GM21515 (cell line): ENCODE measurements at regions not wholly inside any gene's neighbourhood (a gene's known extent, or its start where the extent isn't known, plus 50 kb on each side); places are given as distances from the start of the nearest gene placed in this dataset.
"Not testable (repeated sequence)": the region's sequence is repeated elsewhere in the genome, so short reads cannot be mapped to it uniquely, and the experiment has no call there.

Experiments used
- ATAC-seq: cut with Tn5 transposase; IDR thresholded peaks from one replicate; pipeline ENCODE4 v1.9.1; 2021; ENCODE audit not compliant: unreplicated experiment

DNA sequence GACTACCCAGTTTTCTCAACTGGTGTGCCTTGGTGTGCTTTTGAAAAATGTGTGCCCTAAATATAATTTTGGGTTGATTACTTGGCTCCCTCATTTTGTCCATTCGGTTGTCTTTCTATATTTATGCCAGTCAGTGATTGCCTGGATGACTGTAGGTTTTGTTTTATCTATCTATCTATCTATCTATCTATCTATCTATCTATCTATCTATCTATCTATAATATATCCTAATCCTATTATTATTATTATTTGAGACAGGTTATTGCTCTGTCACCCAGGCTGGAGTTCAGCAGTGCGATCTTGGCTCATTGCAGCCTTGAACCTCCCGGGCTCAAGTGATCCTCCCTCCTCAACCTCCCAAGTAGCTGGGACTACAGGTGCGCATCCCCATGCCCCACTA lies 111.4 kb upstream of the GRK3 start:
- ATAC-seq = no peak

DNA sequence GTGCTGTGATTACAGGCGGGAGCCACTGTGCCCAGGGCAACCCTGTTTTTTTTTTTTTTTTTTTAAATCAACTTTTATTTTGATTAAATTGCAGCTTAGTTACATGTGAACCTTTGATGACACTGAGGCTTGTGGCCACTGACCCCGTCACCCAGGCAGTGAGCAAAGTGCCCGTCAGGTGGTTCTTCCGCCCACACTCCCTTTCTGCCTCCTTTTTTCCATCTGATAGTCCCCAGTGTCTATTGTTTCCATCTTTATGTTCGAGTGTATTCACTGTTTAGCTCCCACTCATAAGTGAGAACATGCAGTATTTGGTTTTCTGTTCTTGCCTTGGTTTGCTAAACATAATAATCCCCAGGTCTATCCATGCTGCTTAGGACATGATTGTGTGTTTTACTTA lies 110.9 kb upstream of the GRK3 start:
- no peak for ATAC-seq

DNA sequence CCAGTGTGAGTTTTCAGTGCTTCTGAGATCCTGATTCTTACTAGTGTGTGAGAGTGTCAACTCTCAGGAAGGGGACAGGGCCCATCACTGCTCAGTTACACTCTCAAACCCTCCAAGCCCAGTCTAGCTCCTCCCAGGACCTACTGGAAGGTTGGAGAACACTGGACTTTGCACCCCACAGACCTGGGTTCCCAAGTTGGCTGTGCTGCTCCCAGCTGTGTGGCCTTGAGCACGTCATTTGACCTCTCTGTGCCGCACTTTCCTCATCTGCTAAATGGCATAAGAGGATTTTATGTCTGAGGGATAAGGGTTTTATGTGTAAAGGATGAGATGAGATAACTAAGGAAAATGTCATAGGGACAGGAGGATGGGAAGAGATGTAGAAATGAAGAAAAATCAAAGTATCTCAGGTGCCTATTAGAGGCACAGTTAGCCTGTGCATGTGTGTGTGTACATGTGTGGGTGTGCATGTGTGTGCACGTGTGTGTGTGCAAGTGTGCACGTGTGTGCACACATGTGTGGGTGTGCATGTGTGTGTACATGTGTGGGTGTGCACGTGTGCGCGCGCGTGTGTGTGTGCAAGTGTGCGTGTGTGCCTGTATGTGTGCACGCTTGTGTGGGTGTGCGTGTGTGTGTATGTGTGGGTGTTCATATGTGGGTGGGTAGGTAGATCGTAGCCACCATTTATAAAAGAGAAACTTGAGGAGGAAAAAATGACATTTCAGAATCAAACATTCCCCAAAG lies 108.0 kb upstream of the GRK3 start:
- not testable (repeated sequence) for ATAC-seq

DNA sequence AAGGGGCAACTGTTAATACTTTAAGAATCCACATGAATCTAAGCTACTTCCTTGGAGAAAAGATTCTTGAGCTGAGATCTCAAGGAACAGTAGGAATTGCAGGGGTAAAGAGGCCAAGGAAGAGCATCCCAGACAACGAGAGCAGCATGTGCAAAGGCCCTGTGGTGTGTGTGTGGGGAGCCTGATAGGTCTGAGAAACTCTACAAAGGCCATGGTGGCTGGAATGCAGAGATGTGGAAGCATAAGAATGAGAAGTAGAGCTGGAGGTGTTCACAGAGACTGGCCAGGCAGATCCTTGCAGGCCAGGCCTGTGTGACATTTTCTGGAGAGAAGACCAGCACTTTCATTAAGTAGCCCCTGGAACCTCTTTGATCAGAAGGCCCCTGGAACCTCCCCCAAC lies 105.8 kb upstream of the GRK3 start:
- not testable (repeated sequence) for ATAC-seq

DNA sequence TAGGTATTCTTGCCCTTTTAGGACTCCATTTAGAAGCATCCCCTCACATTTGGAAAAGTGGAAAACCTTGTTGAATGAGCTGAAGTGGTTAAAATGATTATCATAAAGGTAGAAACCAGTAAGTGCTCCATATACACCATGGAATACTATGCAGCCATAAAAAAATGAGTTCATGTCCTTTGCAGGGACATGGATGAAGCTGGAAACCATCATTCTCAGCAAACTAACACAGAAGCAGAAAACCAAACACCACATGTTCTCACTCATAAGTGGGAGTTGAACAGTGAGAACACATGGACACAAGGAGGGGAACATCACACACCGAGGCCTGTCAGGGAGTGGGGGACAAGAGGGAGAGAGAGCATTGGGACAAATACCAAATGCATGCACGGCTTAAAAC lies 103.8 kb upstream of the GRK3 start:
- ATAC-seq = not testable (repeated sequence)

DNA sequence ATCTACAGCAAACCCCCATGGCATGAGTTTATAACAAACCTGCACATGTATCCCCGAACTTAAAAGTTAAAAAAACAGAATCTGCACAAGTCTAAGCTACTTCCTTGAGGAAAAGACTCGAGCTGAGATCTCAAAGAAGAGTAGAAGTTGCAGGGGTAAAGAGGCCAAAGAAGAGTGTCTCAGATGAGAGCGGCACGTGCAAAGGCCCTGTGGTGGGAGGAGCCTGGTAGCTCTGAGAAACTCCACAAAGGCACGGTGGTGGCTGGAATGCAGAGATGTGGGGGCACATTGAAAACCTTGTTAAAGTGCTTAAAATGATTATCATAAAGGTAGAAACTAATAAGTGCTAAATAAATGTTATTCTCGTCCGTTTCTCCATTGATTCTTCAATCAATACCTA lies 103.2 kb upstream of the GRK3 start:
- no peak for ATAC-seq

DNA sequence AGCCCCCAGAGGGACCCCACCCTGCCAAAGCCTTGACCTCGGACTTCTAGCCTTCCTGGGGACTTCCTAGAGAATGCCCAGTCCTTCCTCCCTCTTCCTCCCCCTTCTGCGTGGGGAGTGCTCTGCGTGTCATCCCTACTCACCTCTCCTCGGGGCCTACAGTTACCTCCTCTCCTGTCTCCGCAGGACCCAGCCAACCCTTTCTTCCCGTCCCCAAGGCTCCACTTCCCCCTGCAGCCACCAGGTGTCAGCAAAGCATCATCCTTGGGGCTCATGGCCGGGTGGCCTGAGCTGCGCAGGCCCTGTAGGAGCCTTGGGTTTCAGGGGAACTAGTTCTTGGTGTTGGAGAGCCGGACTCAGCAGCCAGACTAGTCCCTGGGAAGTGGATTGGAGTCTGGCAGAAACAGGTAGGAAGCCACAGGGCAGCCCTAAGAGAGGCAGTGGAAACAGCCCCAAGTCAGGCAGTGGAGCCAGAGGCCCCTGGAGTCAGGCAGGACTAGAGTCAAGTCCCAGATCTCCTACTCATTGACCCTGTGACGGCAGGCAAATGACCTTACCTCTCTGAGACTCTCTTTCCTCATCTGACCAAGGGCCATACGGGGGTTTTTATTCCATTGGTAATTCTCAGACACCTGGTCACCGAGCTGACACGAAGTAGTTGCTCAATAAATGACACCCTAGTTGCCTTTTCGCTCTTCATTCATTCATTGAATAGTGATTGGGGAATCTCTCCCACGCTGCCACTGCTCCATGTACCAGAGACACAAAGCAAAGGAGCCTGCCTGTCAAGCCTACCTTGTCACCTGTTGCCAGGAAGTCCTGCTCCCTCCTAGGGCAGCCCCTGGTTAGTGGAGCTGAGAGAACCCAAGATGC lies 101.8 kb upstream of the GRK3 start:
- ATAC-seq = peak; percentile 70

DNA sequence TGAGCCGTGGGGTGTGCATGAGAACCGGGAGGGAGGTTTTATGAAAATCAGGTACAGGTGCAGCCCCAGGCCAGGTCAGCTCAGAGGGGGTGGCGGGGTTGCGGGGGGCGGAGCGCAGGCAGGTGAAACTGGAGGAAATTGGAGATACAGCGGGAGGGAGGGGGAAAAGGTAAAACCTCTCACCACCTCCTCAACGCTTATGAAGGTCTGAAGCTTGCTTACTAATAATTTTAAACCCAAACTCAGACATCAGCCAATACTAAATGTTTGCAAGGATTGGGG lies 101.2 kb upstream of the GRK3 start:
- ATAC-seq = not testable (repeated sequence)

DNA sequence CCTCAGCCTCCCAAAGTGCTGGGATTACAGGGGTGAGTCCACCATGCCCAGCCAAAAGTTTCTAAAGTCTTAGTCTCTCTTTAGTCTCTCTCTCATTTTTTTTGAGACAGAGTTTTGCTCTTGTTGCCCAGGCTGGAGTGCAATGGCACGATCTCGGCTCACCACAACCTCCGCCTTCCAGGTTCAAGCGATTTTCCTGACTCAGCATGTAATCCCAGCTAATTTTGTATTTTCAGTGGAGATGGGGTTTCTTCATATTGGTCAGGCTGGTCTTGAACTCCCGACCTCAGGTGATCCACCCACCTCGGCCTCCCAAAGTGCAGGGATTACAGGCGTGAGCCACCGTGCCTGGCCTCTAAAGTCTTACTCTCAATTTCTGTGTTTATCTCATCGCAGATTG lies 100.1 kb upstream of the GRK3 start:
- ATAC-seq = not testable (repeated sequence)

DNA sequence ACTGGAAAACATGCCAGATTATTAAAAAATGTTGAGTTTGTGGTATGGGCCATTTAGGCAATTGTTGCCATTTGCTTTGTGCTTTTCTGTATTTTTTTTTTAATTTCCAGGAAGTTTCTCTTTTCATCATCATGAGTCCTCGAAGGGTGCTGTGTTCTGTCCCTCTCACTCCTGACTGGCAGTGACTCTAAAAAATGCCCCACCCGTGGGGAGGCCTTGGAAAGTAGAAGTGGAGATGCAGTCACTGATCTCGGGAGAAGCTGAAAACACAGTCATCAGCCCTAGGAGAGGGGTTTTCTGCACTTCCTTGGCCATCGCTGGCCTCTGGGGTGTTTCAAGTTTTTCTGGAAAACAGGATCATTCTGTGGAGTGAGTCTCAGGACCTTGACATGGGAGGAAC lies 98.5 kb upstream of the GRK3 start:
- no peak for ATAC-seq

DNA sequence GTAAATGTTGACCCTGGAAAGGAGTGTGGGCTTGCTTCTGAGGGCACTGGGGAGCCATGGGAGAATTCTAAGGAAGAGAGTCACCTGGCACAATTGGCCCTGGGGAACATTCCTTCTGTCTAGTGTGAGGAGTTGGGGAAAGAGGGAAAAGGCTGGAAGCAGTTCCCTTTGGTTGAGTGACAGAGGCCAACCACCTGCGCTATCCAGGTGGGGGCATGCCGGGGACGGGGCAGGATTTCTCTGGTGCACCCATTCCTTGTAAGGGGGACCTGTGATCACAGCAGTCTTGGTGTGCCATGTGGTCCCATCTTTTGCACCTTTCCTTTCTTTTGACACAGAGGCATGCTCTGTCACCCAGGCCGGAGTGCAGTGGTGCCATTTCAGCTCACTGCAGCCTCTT lies 92.1 kb upstream of the GRK3 start:
- no peak for ATAC-seq

DNA sequence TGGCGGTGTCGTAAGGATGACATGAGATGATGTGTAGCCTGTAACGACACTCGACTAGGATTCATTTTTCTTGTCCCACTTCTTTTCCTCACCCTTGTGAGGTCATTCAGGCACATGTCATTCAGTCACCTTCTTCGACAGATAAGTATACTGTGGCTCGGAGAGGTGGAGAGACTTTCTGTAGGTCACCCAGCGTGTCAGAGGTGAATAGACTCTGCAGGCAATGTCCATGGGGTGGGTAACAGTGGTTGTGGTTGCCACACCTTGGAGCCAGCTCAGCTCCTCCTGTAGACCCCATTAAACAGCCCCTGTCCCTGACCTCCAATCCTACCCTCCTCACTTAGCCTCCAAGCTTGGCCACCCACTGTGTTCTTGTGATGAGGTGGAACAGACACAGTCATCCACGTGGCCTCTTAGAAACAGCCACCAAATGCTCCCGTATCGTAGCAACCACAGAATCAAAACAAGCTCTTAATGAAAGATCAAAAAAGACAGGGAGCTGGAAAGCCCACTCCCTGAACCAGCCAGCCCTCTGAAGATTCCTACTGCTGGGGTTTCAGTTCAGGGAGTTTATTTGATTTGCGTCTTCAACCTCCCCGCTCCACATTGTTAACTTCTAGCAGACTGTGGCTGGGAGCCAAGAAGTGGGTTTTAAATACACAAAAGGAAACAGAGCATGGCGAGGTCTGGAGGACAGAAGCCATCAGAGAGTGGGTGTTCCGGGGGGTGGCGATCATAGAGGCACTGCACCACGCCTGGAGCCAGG lies 89.0 kb upstream of the GRK3 start:
- ATAC-seq = no peak

DNA sequence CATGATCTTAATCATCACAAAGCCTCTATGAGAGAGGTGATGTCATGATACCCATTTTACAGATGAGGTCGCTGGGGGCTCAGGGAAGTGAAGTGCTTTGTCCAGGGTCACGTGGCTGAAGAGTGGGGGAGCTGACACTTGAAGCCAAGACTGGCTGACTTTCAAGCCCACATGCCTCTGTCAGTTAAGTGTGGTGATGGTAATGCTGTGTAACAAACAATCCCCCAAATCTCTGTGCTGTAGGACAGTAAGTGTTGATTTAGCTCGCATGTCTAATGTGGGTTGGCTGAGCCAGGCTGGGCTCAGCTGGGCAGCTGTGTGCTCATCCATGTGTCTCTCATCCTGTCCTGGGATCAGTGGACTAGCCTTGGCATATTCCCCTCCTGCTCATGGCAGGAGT lies 87.1 kb upstream of the GRK3 start:
- ATAC-seq = no peak

DNA sequence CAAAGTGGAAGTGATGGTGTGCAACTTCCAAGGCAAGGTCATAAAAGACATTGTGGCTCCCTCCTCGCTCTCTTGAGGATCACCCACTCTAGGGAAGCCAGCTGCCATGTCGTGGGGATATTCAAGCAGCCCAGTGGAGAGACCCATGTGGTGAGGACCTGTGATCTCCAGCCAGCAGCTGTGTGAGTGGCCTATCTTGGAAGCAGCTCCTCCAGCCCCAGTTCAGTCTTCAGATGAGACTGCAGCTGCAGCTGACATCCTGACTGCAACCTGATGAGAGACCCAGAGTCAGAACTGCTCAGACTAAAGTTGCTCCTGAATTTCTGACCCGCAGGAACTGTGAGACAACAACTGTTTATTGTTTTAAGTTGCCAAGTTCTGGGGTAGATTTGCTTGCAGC lies 86.4 kb upstream of the GRK3 start:
- ATAC-seq = no peak

DNA sequence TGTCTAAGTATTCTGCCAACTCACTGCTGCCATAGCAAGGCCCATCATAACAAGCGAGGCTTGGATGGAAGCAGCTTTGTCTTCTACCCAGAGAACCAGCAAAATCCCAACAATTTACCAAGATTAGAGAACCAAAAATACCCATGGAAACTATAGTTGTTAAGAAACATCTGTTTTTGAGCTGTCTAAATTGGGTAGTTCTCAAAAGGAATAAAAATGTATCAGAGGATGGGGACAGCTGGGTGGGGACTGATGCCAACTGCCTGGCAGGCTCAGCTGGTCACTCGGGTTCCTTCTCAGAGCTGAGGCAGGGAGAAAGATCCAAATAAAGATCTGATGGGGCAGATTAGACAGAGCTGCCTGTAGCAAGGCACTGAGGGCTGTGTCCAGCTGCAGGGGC lies 85.9 kb upstream of the GRK3 start:
- ATAC-seq = no peak

DNA sequence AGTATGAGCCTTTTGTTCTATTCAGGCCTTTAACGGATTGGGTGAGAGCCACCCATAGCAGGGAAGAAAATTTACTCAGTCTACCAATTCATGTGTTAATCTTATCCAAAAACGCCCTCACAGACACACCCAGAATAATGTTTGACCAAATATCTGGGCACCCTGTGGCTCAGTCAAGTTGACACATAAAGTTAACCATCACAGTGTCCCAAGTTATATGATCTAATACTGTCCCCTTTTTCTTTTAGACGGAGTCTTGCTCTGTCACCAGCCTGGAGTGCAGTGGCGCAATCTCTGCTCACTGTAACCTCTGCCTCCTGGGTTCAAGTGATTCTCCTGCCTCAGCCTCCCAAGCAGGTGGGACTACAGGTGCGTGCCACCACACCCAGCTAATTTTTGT lies 83.6 kb upstream of the GRK3 start:
- ATAC-seq = not testable (repeated sequence)

DNA sequence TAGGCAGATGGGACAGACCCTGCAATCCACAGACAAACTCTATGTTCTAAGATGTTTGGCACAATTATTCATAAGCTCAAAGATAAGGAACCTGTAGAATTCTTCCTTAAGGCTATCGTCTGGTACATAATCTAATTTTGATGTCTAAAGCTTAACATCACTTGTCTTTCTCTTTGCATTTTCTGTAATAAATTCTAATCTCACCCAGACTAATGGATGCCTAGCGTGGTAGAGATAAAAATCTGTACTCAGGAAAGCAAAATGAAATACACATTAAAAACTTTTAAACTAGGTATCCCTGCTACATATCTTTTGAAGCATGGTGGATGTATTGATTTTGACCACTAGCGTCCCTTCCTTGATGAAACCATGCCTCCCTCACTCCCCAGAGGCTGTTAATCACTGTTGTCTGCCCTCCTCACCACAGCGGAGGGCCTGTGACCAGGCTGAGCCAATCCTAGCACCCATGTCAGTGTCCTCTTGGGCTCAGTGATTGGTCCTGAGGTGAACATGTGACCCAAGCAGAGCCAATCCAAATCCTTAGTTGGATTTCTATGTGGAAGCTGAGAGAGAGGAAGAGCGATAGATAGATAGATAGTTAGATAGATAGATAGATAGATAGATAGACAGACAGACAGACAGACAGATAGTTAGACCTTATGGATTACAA lies 82.2 kb upstream of the GRK3 start:
- ATAC-seq = no peak

DNA sequence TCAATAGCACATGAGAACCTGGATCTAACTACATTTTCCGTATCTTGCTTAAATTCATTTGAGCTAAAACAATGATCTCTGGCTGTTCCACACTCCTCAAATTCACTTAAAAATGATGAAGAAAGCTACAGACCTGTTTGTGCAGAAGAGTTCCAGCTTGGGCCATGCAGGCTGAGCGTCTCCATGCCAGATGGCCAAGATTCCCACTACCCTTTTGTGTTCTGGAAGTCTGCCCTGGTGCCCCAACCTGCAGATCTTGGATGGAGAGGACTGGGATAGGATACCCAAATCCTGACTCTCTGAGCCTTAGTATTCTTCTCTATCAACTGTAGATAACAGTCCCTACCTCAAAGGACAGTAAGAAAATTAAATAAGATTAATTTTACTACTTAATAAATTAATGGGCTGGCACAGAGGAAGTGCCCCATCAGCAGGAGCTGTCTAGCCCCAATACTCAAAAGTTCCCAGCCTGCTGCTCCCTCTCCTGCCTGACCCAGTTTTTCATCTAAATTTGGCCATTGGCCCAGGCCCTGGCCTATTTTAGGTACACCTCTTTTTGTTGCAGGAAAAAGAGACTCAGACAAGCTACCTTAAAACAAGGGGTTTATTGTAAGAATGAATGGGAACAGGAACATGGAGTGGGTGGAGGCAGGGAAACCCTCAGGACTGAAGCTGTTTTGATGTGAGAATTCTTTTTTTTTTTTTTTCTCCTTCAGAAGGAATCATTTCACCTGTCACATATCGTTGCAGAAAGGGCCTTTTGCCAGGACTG lies 81.4 kb upstream of the GRK3 start:
- ATAC-seq = no peak

DNA sequence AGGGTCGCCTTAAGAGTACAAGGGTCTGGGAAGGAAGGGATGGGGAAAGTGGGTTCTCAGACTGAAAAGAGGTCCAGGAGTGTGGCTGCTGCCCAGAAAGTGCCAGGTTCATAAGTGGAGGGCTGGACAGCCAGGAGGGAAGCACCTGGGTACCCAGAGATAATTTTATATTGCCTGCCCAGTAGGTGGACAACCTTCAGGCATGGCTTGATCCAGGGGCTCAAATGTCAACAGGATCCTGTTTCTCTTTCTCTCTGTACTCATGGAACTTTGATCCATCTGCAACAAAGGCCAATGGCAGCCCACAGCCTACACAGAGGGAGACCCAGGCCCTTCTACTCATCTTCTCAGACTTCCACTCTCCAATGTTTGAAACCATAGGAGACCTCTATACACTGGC lies 80.5 kb upstream of the GRK3 start:
- no peak for ATAC-seq

DNA sequence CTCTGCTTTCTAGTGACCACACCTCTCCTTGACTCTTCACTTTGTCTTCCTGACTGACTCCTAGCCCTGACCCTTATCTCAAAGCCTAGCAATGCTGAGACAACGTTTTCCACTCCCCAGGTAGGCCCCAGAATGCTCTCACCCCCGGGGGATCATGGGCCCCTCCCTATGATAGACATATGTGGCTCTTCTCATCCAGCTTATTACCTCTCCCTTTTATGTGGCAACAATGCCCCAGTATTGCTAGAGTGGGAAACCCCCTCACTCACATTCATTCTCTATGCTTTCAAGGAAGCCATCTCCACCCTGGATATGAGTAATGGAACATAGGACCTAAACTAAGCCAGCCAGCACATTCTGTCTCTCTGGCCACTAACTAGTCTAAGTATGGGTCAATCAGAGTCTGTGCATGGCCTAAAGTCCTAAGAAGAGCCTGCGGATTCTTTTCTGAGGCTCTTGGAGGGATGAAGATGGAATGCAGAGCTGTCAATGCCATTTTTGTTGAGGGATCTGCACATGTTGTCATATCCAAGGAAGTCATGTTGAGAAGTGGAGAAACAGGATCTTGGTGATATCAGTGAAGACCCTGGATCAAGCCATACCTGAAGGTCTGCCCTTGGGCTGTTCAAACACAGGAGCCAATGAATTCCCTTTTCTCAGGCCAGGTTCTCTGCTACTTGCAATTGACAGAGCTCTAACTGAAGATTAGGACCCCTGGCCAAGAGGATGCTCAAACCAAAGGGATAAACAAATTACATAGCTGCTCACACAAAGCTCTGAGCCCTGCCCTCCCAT lies 79.8 kb upstream of the GRK3 start:
- ATAC-seq = no peak
